ENCODE measurements at regions not wholly inside any gene's neighbourhood (a gene's known extent, or its start where the extent isn't known, plus 50 kb on each side); places are given as distances from the start of the nearest gene placed in this dataset.

DNA sequence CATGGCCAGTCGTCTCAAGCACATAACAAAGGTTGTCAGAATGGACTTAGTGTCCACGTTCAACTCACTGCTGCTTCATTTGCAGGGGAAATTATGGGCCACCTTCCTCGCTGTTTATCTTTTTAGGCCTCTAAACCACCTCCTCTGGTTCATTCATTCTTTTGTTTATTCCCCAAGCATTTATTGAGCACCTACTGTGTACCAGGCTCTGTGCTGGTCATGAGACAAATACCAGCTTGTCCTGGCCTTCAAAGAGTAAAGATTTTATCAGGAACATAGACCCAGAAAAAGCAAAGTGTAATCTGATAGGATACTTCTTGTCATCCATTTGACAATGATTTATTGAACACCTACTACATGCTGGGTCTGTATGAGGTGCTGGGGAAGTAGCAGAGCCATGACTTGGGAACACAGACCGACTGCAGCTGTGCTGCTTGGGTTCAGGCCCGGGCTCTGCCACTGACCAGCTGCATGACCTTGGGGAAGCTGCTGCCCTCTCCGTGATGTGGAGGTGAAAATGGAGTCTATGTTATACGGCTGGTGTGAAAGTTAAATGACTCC is 63.4 kb upstream of the SLC6A6 start:
- no peak for DNase-seq

DNA sequence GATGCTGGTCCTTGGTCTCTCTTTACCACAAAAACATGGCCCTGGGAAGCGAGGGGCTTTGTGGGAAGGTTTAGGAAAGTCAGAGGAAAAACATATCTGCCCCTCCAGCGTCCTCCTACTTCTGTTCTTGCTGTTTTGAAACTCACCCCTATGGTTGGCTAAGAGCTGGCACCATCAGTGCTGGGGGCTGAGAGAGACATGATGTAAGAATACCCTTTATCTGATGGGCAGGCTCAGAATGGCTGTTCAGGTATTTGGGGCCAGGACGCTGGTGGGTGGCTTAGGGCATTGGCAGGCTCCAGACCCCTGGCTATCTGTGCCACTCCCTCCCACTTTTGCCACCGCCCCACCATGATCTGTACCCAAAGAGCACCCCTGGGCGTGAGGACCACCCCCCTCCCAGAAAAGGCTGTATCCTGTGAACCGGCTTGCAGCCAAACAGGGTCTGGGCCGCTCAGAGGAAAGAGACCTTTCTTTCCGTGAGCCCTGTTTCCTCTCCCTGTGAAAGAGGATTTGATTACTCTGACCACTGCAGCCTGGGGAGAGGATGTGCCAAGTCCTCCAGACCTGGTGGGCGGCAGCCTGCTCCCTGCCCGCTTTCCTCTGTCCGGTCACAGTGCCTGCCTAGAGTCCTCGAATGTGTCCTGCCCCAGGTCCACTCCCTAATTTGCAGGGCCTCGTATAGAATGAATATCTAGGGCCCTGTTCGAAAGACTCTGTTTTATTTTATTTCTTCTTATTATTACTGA is 61.3 kb upstream of the SLC6A6 start:
- DNase-seq = no peak

DNA sequence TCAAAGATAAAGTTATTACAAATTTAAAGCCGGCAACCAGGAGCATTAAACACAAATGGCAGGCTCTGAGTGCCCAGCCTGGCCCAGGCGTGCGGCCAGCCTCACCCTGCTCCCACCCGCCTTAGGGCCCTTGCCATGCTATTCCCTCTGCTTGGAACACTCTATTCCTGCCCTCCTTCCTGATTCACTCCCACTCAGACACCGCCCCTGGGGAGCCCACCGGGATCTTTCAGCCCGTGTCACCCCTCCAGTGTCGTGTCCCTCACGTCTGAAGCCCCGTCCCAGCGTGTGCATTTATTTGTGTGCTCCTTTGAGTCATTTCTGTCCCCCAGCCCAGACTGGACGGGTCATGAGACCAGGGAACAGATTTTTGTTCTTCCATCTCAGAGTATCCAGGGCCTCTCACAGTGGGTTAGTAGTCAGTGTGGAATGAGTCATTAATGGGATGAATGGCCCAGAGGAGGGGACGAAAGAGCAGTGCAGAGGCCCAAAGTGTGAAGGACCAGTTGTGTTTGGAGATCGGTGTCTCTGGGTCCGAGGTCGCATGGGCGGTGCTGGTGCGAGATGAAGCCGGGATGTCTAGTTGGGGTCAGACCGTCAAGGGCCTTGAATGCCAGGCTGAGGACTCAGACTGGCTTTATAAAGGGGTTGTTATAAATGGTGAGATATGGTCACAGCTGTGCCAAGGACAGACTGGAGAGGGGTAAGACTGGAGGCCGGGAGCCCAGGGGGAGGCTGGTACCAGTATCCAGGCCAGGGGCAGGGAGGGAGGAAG is 58.9 kb upstream of the SLC6A6 start:
- DNase-seq = no peak

DNA sequence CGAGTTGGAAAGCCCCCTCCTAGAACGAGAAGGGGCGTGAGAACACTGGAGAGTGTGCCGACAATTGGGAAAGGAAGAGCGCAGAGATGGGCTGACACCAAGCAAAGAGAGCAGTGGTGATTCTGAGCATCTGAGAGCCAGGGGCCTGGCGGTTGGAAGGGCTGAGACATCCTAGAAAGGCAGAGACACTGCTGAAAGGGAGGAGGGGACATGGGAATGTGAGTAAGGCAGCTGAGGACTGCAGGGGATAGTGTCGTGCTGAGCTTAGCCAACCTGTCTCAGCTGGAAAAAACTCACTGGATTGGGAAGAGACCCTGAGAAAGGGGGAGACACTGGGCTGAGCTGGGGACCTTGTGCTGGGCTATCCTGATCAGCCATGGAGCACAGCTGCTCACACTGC is 58.1 kb upstream of the SLC6A6 start:
- no peak for DNase-seq

DNA sequence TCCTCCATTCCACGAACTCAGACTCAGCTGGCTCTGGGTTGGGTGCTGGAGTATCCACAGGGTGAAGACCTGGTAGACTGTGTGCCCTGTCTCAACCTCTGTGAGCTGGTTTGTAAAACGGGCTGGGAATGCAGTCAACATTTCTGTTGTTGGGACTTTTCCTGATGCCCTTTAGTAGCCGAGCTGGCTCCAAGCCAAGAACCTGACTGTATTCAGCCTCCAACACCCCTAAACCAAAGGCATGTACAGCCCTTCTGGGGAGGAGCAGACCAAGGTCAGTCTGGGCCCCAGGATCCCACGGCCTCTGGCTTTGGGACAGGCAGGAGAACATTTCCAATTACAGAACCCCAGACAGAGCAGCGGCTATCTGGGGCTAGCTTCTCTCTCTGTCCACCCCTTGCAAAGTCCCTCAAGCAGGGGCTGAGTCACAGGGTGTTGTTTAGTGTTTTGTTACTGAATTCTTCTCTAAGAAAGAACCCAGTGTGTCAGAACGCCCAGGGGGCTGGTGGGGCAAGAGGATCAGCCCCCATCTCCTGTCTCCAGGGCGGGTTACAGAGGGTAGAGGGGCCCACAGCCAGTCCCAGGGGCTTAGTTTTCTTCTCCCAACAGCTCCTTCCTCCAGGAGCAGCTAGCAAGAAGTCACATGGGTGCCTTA is 56.8 kb upstream of the SLC6A6 start:
- no peak for DNase-seq

DNA sequence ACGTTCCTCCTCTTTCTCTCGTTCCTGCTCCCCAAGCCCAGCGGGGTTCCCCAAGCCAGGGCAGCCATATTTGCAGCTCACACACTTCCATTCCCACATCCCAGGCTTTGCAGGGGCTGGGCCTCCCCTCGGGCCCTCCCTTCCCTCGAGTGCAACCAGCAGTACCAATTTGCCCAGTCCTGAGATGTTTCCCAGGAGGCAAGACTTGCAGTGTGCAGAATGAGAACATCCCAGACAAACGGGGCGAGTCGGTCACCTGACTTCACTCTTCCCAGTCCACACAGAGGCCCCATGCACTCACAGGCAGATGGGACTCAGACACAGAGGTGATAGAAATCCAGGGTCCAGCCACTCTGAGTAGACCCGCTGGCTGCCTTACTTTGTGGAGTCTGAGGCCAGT is 56.2 kb upstream of the SLC6A6 start:
- DNase-seq = no peak

DNA sequence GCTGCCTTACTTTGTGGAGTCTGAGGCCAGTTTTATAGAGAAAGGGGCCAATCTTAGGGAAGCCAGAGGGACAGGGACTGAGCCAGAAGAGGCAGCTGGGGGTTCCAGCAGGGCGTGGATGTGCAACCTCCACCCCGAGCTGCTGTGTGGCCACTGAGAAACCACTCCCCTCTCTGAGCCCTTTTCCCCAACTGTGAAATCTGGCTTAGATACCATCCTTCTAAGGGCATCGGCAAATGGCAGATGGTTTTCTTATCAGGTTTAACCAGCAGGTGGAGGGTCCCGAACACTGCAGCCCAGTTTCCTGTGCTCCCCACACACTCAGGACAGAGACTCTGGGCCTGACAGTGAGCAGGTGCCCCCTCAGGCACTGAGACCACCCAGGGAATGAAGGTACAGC is 55.8 kb upstream of the SLC6A6 start:
- no peak for DNase-seq

DNA sequence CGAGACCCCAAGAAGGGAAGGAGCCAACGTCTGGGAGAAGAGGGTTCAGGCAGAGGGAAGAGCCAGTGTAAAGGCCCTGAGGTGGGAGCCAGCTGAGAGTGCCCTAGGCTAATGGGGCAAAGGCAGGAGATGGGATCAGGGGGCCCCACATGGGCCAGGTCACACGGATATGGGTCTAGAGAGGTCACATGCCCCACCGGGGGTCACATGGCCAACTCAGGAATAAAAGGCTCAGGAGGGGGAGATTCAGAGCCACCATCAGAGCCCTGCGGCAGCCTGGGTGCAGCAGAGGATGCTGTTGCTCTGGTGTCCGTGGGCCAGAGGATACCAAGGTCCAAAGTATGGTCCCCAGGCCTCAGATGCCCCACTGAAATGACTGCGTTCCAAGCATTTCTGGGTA is 55.3 kb upstream of the SLC6A6 start:
- no peak for DNase-seq

DNA sequence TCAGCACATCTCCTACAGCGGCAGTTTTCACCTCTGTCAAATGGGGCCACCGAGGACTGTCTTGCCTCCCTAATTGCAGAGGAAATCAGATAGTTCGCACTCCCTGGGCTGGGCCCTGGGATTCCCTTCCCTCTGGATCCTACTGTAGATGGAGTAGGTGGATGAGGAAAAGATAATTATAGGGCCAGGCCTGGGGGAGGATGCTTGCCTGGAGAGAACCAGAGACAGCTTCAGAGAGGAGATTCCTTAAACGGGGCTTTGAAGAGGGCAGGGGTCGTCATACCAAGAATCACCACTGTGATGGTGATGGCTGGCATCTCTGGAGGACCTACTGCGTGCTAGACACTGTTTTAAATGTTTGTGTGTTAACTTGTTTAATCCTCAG is 50.8 kb upstream of the SLC6A6 start:
- no peak for DNase-seq

DNA sequence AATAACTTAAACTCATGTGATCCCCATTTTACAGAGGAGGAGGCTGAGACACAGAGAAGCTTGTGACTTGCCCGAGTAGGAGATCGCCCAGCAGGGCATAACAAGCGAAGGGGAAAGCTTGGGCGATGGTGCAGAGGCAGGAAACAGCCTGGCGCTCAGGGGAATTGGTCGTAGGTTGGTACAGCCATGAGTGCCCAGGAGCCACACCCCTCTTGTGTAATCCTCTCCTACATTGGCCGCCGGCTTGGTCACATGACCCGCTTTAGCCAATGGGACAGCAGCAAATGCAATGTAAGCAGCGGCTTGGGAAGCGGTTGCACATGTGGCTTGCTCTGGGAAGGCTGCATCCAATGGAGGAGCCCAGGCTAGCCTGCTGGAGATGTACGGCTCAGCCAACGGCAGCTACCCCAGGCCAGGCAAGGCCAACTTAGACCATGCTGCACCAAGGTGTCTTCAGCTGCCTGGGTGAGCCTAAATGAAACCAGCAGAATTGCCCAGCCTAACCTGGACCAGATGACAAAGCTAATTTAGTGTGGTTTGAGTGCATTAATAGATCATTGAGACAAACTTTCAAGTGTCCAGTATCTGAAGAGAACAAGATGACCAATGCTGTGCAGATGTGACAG is 50.3 kb upstream of the SLC6A6 start:
- peak; percentile 90 for DNase-seq

Data from NCI-H2171 treated with DMSO at 0.1 percent for 48 hours (cell line).